ENCODE measurements at regions not wholly inside any gene's neighbourhood (a gene's known extent, or its start where the extent isn't known, plus 50 kb on each side); places are given as distances from the start of the nearest gene placed in this dataset.

DNA sequence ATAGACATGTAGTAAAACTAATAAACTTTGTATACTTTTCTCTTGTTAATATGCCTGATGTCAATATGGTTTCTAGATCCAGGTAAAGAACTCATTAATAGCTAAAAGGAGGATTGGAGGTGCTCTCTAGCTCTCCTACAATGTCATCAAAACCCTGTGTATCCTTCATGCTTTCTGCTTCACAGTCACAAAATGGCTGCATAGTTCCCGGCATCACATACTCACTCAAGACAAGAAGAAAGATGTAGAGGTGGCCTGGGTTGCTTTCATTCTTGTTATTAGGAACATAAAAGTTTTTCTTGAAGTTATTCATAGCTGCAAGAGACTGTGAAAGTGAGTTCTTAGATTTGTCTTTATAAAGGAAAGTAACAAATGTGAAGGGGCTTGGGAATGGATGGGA, 149.7 kb upstream of the EEPD1 start:
- TF ChIP-seq CEBPB (IDR thresholded peaks at IDR 0.05; ENCODE audit: low read depth, low read length) (no peak), BHLHE40 (IDR thresholded peaks at IDR 0.05; ENCODE audit: low read depth, low read length) (no peak), POLR2A (IDR thresholded peaks at IDR 0.05; ENCODE audit: low read depth, low read length) (no peak), CHD1 (IDR thresholded peaks at IDR 0.05; ENCODE audit: low read depth, low read length) (no peak), RFX5 (IDR thresholded peaks at IDR 0.05; ENCODE audit: low read depth, low read length) (no peak), RAD21 (IDR thresholded peaks at IDR 0.05; ENCODE audit: low read length) (no peak)
- TF ChIP-seq, protein P1, sequence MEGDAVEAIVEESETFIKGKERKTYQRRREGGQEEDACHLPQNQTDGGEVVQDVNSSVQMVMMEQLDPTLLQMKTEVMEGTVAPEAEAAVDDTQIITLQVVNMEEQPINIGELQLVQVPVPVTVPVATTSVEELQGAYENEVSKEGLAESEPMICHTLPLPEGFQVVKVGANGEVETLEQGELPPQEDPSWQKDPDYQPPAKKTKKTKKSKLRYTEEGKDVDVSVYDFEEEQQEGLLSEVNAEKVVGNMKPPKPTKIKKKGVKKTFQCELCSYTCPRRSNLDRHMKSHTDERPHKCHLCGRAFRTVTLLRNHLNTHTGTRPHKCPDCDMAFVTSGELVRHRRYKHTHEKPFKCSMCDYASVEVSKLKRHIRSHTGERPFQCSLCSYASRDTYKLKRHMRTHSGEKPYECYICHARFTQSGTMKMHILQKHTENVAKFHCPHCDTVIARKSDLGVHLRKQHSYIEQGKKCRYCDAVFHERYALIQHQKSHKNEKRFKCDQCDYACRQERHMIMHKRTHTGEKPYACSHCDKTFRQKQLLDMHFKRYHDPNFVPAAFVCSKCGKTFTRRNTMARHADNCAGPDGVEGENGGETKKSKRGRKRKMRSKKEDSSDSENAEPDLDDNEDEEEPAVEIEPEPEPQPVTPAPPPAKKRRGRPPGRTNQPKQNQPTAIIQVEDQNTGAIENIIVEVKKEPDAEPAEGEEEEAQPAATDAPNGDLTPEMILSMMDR (conservative IDR thresholded peaks at IDR 0.05; ENCODE audit: low read depth, low read length), result no peak
